Bone marrow (tissue), 2 donors: ENCODE measurements at regions not wholly inside any gene's neighbourhood (a gene's known extent, or its start where the extent isn't known, plus 50 kb on each side); places are given as distances from the start of the nearest gene placed in this dataset.

Experiments used
- DNase-seq, 2 donors: peaks; one replicate each; lab custom pipeline; 2025; lab: John Stamatoyannopoulos, UW

GRCh38 chr3:5428607-5429516, 241.4 kb downstream of the EDEM1 start:
- peak in 1 of 2 donors; percentile 89 for DNase-seq

- no peak for DNase-seq
Observed at GRCh38 chr3:5429517-5429890, 242.0 kb downstream of the EDEM1 start.

- DNase-seq = no peak
Observed at GRCh38 chr3:5430701-5431100, 243.2 kb downstream of the EDEM1 start.

GRCh38 chr3:5431146-5431545, 243.6 kb downstream of the EDEM1 start:
- DNase-seq = no peak

- DNase-seq = peak in 1 of 2 donors; percentile 71
Observed at GRCh38 chr3:5431811-5432378, 244.4 kb downstream of the EDEM1 start.

GRCh38 chr3:5437296-5437782, 249.8 kb downstream of the EDEM1 start:
- no peak for DNase-seq

- DNase-seq = no peak
Observed at GRCh38 chr3:5437783-5438323, 250.3 kb downstream of the EDEM1 start.

- DNase-seq = no peak
Observed at GRCh38 chr3:5441401-5441800, 253.9 kb downstream of the EDEM1 start.

- no peak for DNase-seq
Observed at GRCh38 chr3:5442106-5442785, 254.7 kb downstream of the EDEM1 start.

GRCh38 chr3:5442786-5443138, 255.3 kb downstream of the EDEM1 start:
- no peak for DNase-seq

- DNase-seq = no peak
Observed at GRCh38 chr3:5444253-5444652, 256.7 kb downstream of the EDEM1 start.

GRCh38 chr3:5445676-5446201, 258.2 kb downstream of the EDEM1 start:
- DNase-seq = no peak

- DNase-seq = no peak
Observed at GRCh38 chr3:5448246-5448645, 260.7 kb downstream of the EDEM1 start.

GRCh38 chr3:5448816-5449215, 261.3 kb downstream of the EDEM1 start:
- no peak for DNase-seq

GRCh38 chr3:5456199-5456598, 268.7 kb downstream of the EDEM1 start:
- DNase-seq = no peak

GRCh38 chr3:5458526-5458925, 271.0 kb downstream of the EDEM1 start:
- DNase-seq = no peak

GRCh38 chr3:5462086-5462485, 274.6 kb downstream of the EDEM1 start:
- DNase-seq = no peak

GRCh38 chr3:5463991-5464390, 276.5 kb downstream of the EDEM1 start:
- peak in 1 of 2 donors; percentile 50 for DNase-seq

- DNase-seq = no peak
Observed at GRCh38 chr3:5464649-5465048, 277.1 kb downstream of the EDEM1 start.

- no peak for DNase-seq
Observed at GRCh38 chr3:5465183-5465582, 277.7 kb downstream of the EDEM1 start.

- DNase-seq = no peak
Observed at GRCh38 chr3:5466065-5466464, 278.6 kb downstream of the EDEM1 start.

- no peak for DNase-seq
Observed at GRCh38 chr3:5466717-5467116, 279.2 kb downstream of the EDEM1 start.
